RWPE2 (cell line): ENCODE measurements at regions not wholly inside any gene's neighbourhood (a gene's known extent, or its start where the extent isn't known, plus 50 kb on each side); places are given as distances from the start of the nearest gene placed in this dataset.

Experiments used
- ATAC-seq: fragments of 200-7000 bp; cut with Tn5 transposase; 3 replicates; pipeline ENCODE4 v1.9.1; 2021; ENCODE audit warnings: low read depth
- DNase-seq: peaks from one replicate; pipeline ENCODE4 v3.0.0-alpha.2; 2020; ENCODE audit warnings: low spot score
- H3K27ac ChIP-seq: fragments of 450-650 bp; 2 replicates; pipeline ENCODE4 v1.5.1; 2017; ENCODE audit warnings: mild to moderate bottlenecking; ENCODE audit not compliant: poor library complexity, severe bottlenecking
- H3K27me3 ChIP-seq: fragments of 250-450 bp; sonication (Bioruptor Pico); 2 replicates; pipeline ENCODE4 v1.5.1; 2021; ENCODE audit warnings: mild to moderate bottlenecking, moderate library complexity; ENCODE audit not compliant: insufficient read depth, poor library complexity, severe bottlenecking
- H3K36me3 ChIP-seq: fragments of 250-450 bp; sonication (Bioruptor Pico); 2 replicates; pipeline ENCODE4 v1.5.1; 2020; ENCODE audit warnings: low read depth, mild to moderate bottlenecking, moderate library complexity
- H3K4me1 ChIP-seq: fragments of 250-450 bp; sonication (Bioruptor Pico); 2 replicates; pipeline ENCODE4 v1.5.1; 2021; ENCODE audit warnings: mild to moderate bottlenecking, moderate library complexity; ENCODE audit not compliant: insufficient read depth, poor library complexity, severe bottlenecking
- H3K4me3 ChIP-seq: fragments of 250-450 bp; sonication (Bioruptor Pico); 2 replicates; pipeline ENCODE4 v1.5.1; 2021; ENCODE audit warnings: mild to moderate bottlenecking, moderate library complexity; ENCODE audit not compliant: severe bottlenecking
- H3K9me3 ChIP-seq: fragments of 250-450 bp; sonication (Bioruptor Pico); 2 replicates; pipeline ENCODE4 v1.5.1; 2021; ENCODE audit warnings: mild to moderate bottlenecking, moderate library complexity; ENCODE audit not compliant: severe bottlenecking
- TF ChIP-seq, protein P1 (sequence below): fragments of 450-650 bp; IDR thresholded peaks from one replicate; pipeline ENCODE4 v1.5.1; 2017; ENCODE audit warnings: mild to moderate bottlenecking, moderate library complexity; ENCODE audit not compliant: poor library complexity, severe bottlenecking

DNA sequence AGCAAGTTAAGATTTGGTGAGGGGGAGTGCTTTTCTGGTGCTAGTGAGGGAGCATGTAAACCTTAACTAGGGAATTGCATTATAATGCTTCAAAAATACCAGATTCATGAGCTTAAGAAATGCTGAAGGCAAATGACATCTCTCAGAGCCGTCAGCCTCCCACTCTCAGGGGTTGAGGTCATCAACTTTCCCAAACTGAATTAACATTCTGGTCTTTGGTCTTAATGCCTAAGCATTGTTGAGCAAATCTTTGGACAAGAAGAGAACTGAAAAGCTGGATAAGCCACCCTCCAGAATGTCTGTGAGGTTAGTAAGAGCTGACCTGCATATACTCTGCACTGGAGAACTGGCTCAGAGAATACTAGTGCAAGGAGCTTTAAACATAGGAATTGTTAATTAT is 124.9 kb upstream of the GAP43 start:
- Histone ChIP-seq H3K4me3 (no peak overlapping the region), H3K4me1 (no peaks in the 10 kb centered on the region), H3K36me3 (no peaks in the 10 kb centered on the region), H3K27ac (no peak overlapping the region), H3K27me3 (no peaks in the 10 kb centered on the region), H3K9me3 (no peaks in the 10 kb centered on the region)
- DNase-seq (no peak), ATAC-seq (no peak)
- TF ChIP-seq, protein P1, sequence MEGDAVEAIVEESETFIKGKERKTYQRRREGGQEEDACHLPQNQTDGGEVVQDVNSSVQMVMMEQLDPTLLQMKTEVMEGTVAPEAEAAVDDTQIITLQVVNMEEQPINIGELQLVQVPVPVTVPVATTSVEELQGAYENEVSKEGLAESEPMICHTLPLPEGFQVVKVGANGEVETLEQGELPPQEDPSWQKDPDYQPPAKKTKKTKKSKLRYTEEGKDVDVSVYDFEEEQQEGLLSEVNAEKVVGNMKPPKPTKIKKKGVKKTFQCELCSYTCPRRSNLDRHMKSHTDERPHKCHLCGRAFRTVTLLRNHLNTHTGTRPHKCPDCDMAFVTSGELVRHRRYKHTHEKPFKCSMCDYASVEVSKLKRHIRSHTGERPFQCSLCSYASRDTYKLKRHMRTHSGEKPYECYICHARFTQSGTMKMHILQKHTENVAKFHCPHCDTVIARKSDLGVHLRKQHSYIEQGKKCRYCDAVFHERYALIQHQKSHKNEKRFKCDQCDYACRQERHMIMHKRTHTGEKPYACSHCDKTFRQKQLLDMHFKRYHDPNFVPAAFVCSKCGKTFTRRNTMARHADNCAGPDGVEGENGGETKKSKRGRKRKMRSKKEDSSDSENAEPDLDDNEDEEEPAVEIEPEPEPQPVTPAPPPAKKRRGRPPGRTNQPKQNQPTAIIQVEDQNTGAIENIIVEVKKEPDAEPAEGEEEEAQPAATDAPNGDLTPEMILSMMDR, result no peak

DNA sequence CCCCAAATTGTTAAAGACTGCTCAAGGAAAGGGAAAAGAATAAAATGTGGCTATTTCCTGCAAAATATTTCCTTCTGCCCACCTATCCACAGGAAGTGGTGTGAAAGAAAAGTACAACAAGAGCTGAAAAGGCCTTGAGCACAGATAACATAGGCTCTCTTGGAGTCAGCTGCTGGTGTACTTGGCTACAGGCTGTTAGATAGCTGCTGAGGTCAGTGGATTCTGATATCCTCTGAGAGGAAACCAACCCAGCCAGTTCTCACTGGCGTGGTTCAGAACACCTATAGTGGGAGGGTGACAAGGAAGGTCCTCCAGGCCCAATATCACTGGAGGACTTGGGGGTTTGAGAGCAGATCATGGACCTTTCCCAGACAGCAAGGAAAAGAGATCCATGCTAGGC is 124.4 kb upstream of the GAP43 start:
- Histone ChIP-seq H3K36me3 (no peaks in the 10 kb centered on the region), H3K27me3 (no peaks in the 10 kb centered on the region), H3K4me1 (no peaks in the 10 kb centered on the region), H3K4me3 (no peak overlapping the region), H3K9me3 (no peaks in the 10 kb centered on the region), H3K27ac (no peak overlapping the region)
- ATAC-seq (no peak), DNase-seq (no peak)
- TF ChIP-seq, protein P1, result no peak

DNA sequence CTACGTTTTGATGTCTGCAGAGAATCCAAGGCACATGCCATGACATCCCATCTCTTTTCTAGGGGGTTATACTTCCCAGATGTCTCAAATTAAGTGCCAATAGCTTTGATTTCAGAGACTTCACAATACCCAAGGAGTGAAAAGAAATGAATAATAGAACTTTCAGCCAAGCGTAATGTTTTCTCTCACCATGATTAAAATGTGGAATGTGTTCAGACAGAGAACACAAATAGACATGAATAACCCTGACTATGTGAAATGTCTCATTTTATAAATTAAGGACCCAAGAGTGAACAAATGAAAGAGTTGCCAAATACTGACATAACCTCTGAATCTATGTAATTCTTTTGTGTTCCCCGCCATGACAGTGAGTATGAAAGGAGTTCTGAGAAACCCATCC is 123.6 kb upstream of the GAP43 start:
- H3K4me1 ChIP-seq, result no peaks in the 10 kb centered on the region
- no peaks in the 10 kb centered on the region for H3K9me3 ChIP-seq
- DNase-seq (no peak), ATAC-seq (no peak)
- H3K4me3 ChIP-seq, result no peak overlapping the region
- no peak overlapping the region for H3K27ac ChIP-seq
- no peaks in the 10 kb centered on the region for H3K27me3 ChIP-seq
- TF ChIP-seq, protein P1, result no peak
- no peaks in the 10 kb centered on the region for H3K36me3 ChIP-seq

DNA sequence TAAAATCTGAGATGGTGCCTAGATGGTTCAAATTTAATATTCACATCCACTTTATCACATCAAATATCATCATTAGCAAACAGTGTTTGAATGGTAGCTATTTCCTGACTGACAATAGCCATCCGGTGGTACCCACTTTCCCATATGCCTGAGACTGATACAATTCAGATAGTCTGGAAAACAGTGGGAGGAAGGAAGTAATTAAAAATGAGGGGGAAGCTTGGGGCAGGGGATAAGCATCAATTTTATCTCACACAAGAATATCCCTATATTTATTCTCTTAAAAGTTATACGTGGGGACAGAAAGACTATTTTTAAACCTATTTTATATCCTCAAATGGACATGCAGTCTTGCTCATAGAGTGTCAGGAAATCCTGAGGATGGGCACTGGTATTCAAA is 122.5 kb upstream of the GAP43 start:
- no peaks in the 10 kb centered on the region for H3K9me3 ChIP-seq
- ATAC-seq, result no peak
- TF ChIP-seq, protein P1, result no peak
- no peak for DNase-seq
- no peaks in the 10 kb centered on the region for H3K36me3 ChIP-seq
- H3K4me3 ChIP-seq, result no peak overlapping the region
- H3K27me3 ChIP-seq, result no peaks in the 10 kb centered on the region
- no peaks in the 10 kb centered on the region for H3K4me1 ChIP-seq
- H3K27ac ChIP-seq, result no peak overlapping the region

DNA sequence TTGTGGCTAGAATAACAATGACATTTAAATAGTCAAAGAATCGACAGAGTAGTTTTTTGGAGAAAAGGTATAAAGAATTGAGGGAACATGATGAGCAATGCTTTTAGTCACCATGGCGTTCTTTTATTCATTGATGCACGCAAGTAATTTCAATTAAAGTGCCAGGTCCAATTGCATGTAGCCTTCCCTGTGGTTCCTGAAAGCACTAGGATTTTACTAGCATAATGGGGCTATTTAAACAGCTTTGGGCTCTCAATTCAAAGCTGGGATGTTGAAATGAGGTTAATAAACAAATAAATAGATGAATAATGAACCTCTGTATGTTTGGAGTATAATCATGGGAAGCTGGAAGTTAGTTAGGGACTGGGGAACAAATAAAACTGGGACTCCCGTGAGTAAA is 121.2 kb upstream of the GAP43 start:
- H3K27me3 ChIP-seq, result no peaks in the 10 kb centered on the region
- H3K27ac ChIP-seq, result no peak overlapping the region
- TF ChIP-seq, protein P1, result no peak
- H3K36me3 ChIP-seq, result no peaks in the 10 kb centered on the region
- H3K4me3 ChIP-seq, result no peak overlapping the region
- ATAC-seq, result no peak
- no peak for DNase-seq
- H3K4me1 ChIP-seq, result no peaks in the 10 kb centered on the region
- no peaks in the 10 kb centered on the region for H3K9me3 ChIP-seq
